Neural progenitor cell (in vitro differentiated cells): ENCODE measurements at regions not wholly inside any gene's neighbourhood (a gene's known extent, or its start where the extent isn't known, plus 50 kb on each side); places are given as distances from the start of the nearest gene placed in this dataset.

Source experiments
- DNase-seq: peaks from one replicate; pipeline ENCODE4 v3.0.0-alpha.2; 2016; ENCODE audit warnings: low spot score
- H2AFZ ChIP-seq: fragments of 200-600 bp; sonication (generic); replicated peaks from 2 replicates; pipeline ENCODE4 v1.6.1; 2016; ENCODE audit warnings: antibody characterized with exemption
- H3F3A ChIP-seq: fragments of 200-600 bp; sonication (generic); 2 replicates; pipeline ENCODE4 v1.6.1; 2016; ENCODE audit warnings: antibody characterized with exemption, low read depth
- H3K27ac ChIP-seq: fragments of 200-600 bp; sonication (generic); 2 replicates; pipeline ENCODE4 v1.5.1; 2016; ENCODE audit warnings: mild to moderate bottlenecking
- H3K27me3 ChIP-seq: fragments of 200-600 bp; sonication (generic); 2 replicates; pipeline ENCODE4 v1.6.1; 2016; ENCODE audit warnings: mild to moderate bottlenecking, moderate library complexity
- H3K36me3 ChIP-seq: fragments of 200-600 bp; sonication (generic); 2 replicates; pipeline ENCODE4 v1.5.1; 2016
- H3K4me1 ChIP-seq: fragments of 200-600 bp; sonication (generic); 2 replicates; pipeline ENCODE4 v1.6.1; 2016; ENCODE audit warnings: mixed run types
- H3K4me2 ChIP-seq: fragments of 200-600 bp; sonication (generic); 2 replicates; pipeline ENCODE4 v1.6.1; 2016
- H3K4me3 ChIP-seq: fragments of 200-600 bp; sonication (generic); 2 replicates; pipeline ENCODE4 v1.5.1; 2016
- H3K79me2 ChIP-seq: fragments of 200-600 bp; sonication (generic); 2 replicates; pipeline ENCODE4 v1.6.1; 2016; ENCODE audit warnings: low read depth
- H3K9ac ChIP-seq: fragments of 200-600 bp; sonication (generic); 2 replicates; pipeline ENCODE4 v1.6.1; 2016
- H3K9me3 ChIP-seq: fragments of 200-600 bp; sonication (generic); 2 replicates; pipeline ENCODE4 v1.5.1; 2016; ENCODE audit warnings: low read depth
- H4K20me1 ChIP-seq: fragments of 200-600 bp; sonication (generic); 2 replicates; pipeline ENCODE4 v1.6.1; 2016; ENCODE audit warnings: low read depth
- H3K27ac Mint-ChIP-seq: 3 replicates; pipeline ENCODE4 v1.8.0; 2021; ENCODE audit warnings: mixed read lengths
- H3K27me3 Mint-ChIP-seq: 2 replicates; pipeline ENCODE4 v1.8.0; 2022; ENCODE audit warnings: low read depth, mild to moderate bottlenecking, inconsistent platforms, moderate library complexity, mixed read lengths; ENCODE audit not compliant: insufficient read depth
- H3K36me3 Mint-ChIP-seq: 3 replicates; pipeline ENCODE4 v1.8.0; 2021; ENCODE audit warnings: mixed read lengths
- H3K4me1 Mint-ChIP-seq: 3 replicates; pipeline ENCODE4 v1.8.0; 2021; ENCODE audit warnings: mixed read lengths
- H3K4me3 Mint-ChIP-seq: 3 replicates; pipeline ENCODE4 v1.8.0; 2021; ENCODE audit warnings: mild to moderate bottlenecking, moderate library complexity, mixed read lengths
- H3K9me3 Mint-ChIP-seq: 3 replicates; pipeline ENCODE4 v1.8.0; 2020; ENCODE audit warnings: mixed read lengths
- EZH2 ChIP-seq: fragments of 200-600 bp; sonication (generic); IDR thresholded peaks from 2 replicates; pipeline ENCODE4 v1.6.1; 2017; ENCODE audit warnings: antibody characterized with exemption, mild to moderate bottlenecking, moderate library complexity
- EZH2phosphoT487 ChIP-seq: fragments of 200-600 bp; sonication (generic); IDR thresholded peaks from 2 replicates; pipeline ENCODE4 v1.6.1; 2017; ENCODE audit warnings: antibody characterized with exemption
- TF ChIP-seq, protein P1 (sequence below): fragments of 200-600 bp; sonication (generic); IDR thresholded peaks from 2 replicates; pipeline ENCODE4 v1.5.1; 2017; ENCODE audit warnings: antibody characterized with exemption, mild to moderate bottlenecking

DNA sequence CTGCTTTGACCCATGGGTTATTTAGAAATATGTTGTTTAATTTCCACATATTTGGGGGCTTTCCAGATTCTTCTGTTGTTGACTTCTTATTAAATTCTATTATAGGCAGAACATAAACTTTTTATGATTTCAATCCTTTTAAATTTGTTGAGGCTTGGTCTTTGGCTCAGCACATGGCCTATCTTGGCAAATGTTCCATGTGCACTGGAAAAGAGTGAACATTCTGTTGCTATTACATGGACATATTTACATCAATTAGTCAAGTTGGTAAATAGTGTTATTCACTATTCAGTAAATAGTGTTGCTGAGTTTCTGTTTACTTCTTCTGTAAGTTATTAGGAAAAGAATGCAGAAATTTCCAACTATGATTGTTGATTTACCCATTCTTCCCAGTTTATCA, 75.4 kb downstream of the ETS2 start:
- no peak overlapping the region for H3K27ac ChIP-seq
- no peak overlapping the region for H3K27ac Mint-ChIP-seq
- H3K27me3 Mint-ChIP-seq = no peaks in the 10 kb centered on the region
- no peaks in the 10 kb centered on the region for H3F3A ChIP-seq
- H3K4me3 Mint-ChIP-seq = no peak overlapping the region
- no peaks in the 10 kb centered on the region for H3K9me3 ChIP-seq
- TF ChIP-seq, protein P1, sequence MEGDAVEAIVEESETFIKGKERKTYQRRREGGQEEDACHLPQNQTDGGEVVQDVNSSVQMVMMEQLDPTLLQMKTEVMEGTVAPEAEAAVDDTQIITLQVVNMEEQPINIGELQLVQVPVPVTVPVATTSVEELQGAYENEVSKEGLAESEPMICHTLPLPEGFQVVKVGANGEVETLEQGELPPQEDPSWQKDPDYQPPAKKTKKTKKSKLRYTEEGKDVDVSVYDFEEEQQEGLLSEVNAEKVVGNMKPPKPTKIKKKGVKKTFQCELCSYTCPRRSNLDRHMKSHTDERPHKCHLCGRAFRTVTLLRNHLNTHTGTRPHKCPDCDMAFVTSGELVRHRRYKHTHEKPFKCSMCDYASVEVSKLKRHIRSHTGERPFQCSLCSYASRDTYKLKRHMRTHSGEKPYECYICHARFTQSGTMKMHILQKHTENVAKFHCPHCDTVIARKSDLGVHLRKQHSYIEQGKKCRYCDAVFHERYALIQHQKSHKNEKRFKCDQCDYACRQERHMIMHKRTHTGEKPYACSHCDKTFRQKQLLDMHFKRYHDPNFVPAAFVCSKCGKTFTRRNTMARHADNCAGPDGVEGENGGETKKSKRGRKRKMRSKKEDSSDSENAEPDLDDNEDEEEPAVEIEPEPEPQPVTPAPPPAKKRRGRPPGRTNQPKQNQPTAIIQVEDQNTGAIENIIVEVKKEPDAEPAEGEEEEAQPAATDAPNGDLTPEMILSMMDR = no peak
- TF ChIP-seq EZH2 (no peak), EZH2phosphoT487 (no peak)
- H3K36me3 ChIP-seq = peaks cover 8% of the 10 kb centered on the region
- no peaks in the 10 kb centered on the region for H3K4me1 Mint-ChIP-seq
- H3K9ac ChIP-seq = no peak overlapping the region
- no peak overlapping the region for H3K4me3 ChIP-seq
- no peaks in the 10 kb centered on the region for H4K20me1 ChIP-seq
- H3K4me2 ChIP-seq = no peak overlapping the region
- H3K9me3 Mint-ChIP-seq = peaks cover 40% of the 10 kb centered on the region
- no peaks in the 10 kb centered on the region for H3K36me3 Mint-ChIP-seq
- no peak for DNase-seq
- no peak overlapping the region for H2AFZ ChIP-seq
- no peaks in the 10 kb centered on the region for H3K27me3 ChIP-seq
- no peaks in the 10 kb centered on the region for H3K4me1 ChIP-seq
- no peaks in the 10 kb centered on the region for H3K79me2 ChIP-seq

DNA sequence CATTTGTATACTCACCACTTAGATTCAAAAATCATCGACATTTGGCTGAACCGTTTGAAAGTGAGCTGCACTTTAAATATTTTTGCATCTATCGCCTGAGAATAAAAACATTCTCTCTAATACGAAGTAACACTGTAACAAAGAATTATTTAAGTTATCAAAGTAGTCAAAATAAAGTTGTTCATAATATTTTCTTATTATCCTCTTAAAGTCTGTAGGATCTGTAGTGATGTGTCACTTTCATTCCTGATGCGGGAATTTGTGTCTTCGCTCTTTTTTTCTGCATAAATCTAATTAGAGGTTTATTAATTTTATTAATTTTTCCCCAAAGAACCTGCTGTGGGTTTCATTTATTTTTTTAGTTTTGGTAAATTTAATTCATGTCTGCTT, 74.8 kb downstream of the ETS2 start:
- H2AFZ ChIP-seq = no peak overlapping the region
- H3K27ac Mint-ChIP-seq = no peak overlapping the region
- H3K4me2 ChIP-seq = no peak overlapping the region
- no peaks in the 10 kb centered on the region for H3K27me3 ChIP-seq
- no peaks in the 10 kb centered on the region for H3K4me1 Mint-ChIP-seq
- no peaks in the 10 kb centered on the region for H4K20me1 ChIP-seq
- H3K4me3 Mint-ChIP-seq = no peak overlapping the region
- no peak for DNase-seq
- no peak overlapping the region for H3K4me3 ChIP-seq
- TF ChIP-seq EZH2phosphoT487 (no peak), EZH2 (no peak)
- TF ChIP-seq, protein P1 = no peak
- no peaks in the 10 kb centered on the region for H3K27me3 Mint-ChIP-seq
- H3K9me3 Mint-ChIP-seq = peaks cover 37% of the 10 kb centered on the region
- no peaks in the 10 kb centered on the region for H3K79me2 ChIP-seq
- no peaks in the 10 kb centered on the region for H3K9me3 ChIP-seq
- no peaks in the 10 kb centered on the region for H3F3A ChIP-seq
- H3K4me1 ChIP-seq = no peaks in the 10 kb centered on the region
- no peaks in the 10 kb centered on the region for H3K36me3 Mint-ChIP-seq
- peaks cover 8% of the 10 kb centered on the region for H3K36me3 ChIP-seq
- H3K9ac ChIP-seq = no peak overlapping the region
- no peak overlapping the region for H3K27ac ChIP-seq

DNA sequence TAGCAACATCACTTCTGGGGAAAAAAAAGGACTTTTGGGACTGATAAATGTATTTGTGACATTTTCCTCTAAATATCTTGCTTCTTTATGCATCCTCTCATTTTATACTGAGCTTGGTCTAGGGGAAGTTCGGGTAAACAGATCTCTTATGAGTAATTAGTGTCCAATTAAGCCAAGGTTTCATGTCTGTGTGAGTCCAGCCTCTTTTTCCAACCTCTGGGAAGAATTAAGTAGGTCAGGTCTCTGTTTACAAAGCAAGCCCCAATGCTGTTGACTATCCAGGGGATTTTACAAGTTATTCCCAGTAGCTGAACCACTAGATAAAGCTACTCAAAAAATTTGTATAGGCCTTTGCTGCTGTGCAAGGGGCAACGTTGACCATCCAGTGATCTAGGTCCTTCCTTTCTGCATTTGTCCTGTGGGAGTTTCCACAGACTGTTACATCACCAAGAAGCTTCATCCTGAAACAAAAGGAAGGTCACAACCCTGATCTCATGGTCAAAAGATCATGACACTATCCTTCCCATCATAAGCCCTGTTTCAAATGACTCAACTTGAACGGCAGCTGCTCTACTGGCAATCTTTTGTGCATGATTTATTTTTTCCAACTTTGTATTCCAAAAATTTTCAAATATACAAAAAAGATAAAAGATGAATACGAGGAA, 74.3 kb downstream of the ETS2 start:
- TF ChIP-seq EZH2 (no peak), EZH2phosphoT487 (no peak)
- TF ChIP-seq, protein P1 = no peak
- no peak for DNase-seq
- no peak overlapping the region for H3K27ac Mint-ChIP-seq

More for the DNA sequence above, 74.3 kb downstream of the ETS2 start:
- H3K4me2 ChIP-seq = no peak overlapping the region
- Mint-ChIP-seq H3K36me3 (no peaks in the 10 kb centered on the region), H3K9me3 (peaks cover 34% of the 10 kb centered on the region), H3K4me3 (no peak overlapping the region), H3K4me1 (no peaks in the 10 kb centered on the region), H3K27me3 (no peaks in the 10 kb centered on the region)
- H3F3A ChIP-seq = no peaks in the 10 kb centered on the region
- no peaks in the 10 kb centered on the region for H3K4me1 ChIP-seq
- no peak overlapping the region for H2AFZ ChIP-seq
- no peaks in the 10 kb centered on the region for H4K20me1 ChIP-seq
- H3K9me3 ChIP-seq = no peaks in the 10 kb centered on the region
- no peak overlapping the region for H3K4me3 ChIP-seq
- H3K79me2 ChIP-seq = no peaks in the 10 kb centered on the region
- H3K27me3 ChIP-seq = no peaks in the 10 kb centered on the region
- H3K9ac ChIP-seq = no peak overlapping the region
- H3K27ac ChIP-seq = no peak overlapping the region
- H3K36me3 ChIP-seq = peaks cover 8% of the 10 kb centered on the region
